Naive thymus-derived CD4-positive, alpha-beta T cell (primary cell): ENCODE measurements at regions not wholly inside any gene's neighbourhood (a gene's known extent, or its start where the extent isn't known, plus 50 kb on each side); places are given as distances from the start of the nearest gene placed in this dataset.
"Not testable (repeated sequence)": the region's sequence is repeated elsewhere in the genome, so short reads cannot be mapped to it uniquely, and the experiment has no call there.

Experiments
- ATAC-seq: fragments of 150-1000 bp; cut with Tn5 transposase; 2 replicates; pipeline ENCODE4 v1.10.0; 2021; ENCODE audit warnings: mild to moderate bottlenecking, moderate library complexity
- CTCF ChIA-PET: fragments of 350-600 bp; sonication (Branson Sonifier 250); formaldehyde crosslinking; loops from one replicate; lab custom pipeline; 2021; ENCODE audit warnings: antibody characterized with exemption; lab: Charles Lee
- POLR2A ChIA-PET: fragments of 350-600 bp; sonication (Branson Sonifier 250); formaldehyde crosslinking; loops from one replicate; lab custom pipeline; 2021; ENCODE audit warnings: antibody characterized with exemption, inconsistent platforms; lab: Charles Lee
- DNase-seq, 9 donors: peaks; one replicate each; pipeline versions ENCODE4 v3.0.0 to v3.0.0-alpha.2; 2020 to 2022; ENCODE audit warnings: mixed read lengths in 1 of 9
- H3K27ac ChIP-seq: one replicate; pipeline ENCODE4 v1.7.0; 2013; ENCODE audit warnings: mild to moderate bottlenecking, low read depth, low read length, moderate library complexity
- H3K27me3 ChIP-seq, 2 donors: one replicate each; pipeline ENCODE4 v1.7.0; 2013; ENCODE audit warnings: low read length in 2 of 2, mild to moderate bottlenecking in 2 of 2, moderate library complexity in 2 of 2; ENCODE audit not compliant: control insufficient read depth in 2 of 2, insufficient read depth in 2 of 2
- H3K36me3 ChIP-seq, 3 experiments: 1 replicate in 2 of 3; 2 replicates in 1 of 3; pipeline ENCODE4 v1.7.0; 2013; ENCODE audit warnings: low read length in 3 of 3, mild to moderate bottlenecking in 3 of 3, moderate library complexity in 1 of 3; ENCODE audit not compliant: insufficient read depth in 3 of 3, control insufficient read depth in 2 of 3
- H3K4me1 ChIP-seq, 2 donors: one replicate each; pipeline ENCODE4 v1.7.0; 2013; ENCODE audit warnings: low read length in 2 of 2, mild to moderate bottlenecking in 2 of 2, moderate library complexity in 1 of 2; ENCODE audit not compliant: control insufficient read depth in 2 of 2, insufficient read depth in 2 of 2
- H3K4me3 ChIP-seq: 2 replicates; pipeline ENCODE4 v1.7.0; 2013; ENCODE audit warnings: mild to moderate bottlenecking, low read length
- H3K9me3 ChIP-seq, 3 experiments: 1 replicate in 2 of 3; 2 replicates in 1 of 3; pipeline ENCODE4 v1.7.0; 2013; ENCODE audit warnings: low read length in 3 of 3; ENCODE audit not compliant: control insufficient read depth in 2 of 3
- H3K27ac Mint-ChIP-seq, 9 donors: one replicate each; pipeline ENCODE4 v1.8.0; 2020 to 2022; ENCODE audit warnings: mixed read lengths in 9 of 9, mild to moderate bottlenecking in 8 of 9, moderate library complexity in 5 of 9, inconsistent platforms in 2 of 9
- H3K27me3 Mint-ChIP-seq, 5 donors: one replicate each; pipeline ENCODE4 v1.8.0; 2021 to 2022; ENCODE audit warnings: mixed read lengths in 5 of 5, mild to moderate bottlenecking in 1 of 5
- H3K36me3 Mint-ChIP-seq, 5 donors: one replicate each; pipeline ENCODE4 v1.8.0; 2020 to 2022; ENCODE audit warnings: mixed read lengths in 5 of 5, mild to moderate bottlenecking in 3 of 5, inconsistent platforms in 1 of 5
- H3K4me1 Mint-ChIP-seq, 7 donors: one replicate each; pipeline ENCODE4 v1.8.0; 2020 to 2022; ENCODE audit warnings: mixed read lengths in 7 of 7, mild to moderate bottlenecking in 3 of 7, inconsistent platforms in 1 of 7
- H3K4me3 Mint-ChIP-seq, 10 donors: one replicate each; pipeline ENCODE4 v1.8.0; 2020 to 2022; ENCODE audit warnings: mild to moderate bottlenecking in 10 of 10, mixed read lengths in 10 of 10, moderate library complexity in 6 of 10, inconsistent platforms in 2 of 10
- H3K9me3 Mint-ChIP-seq, 11 donors: one replicate each; pipeline ENCODE4 v1.8.0; 2020 to 2022; ENCODE audit warnings: mixed read lengths in 11 of 11, mild to moderate bottlenecking in 4 of 11, inconsistent platforms in 1 of 11, moderate library complexity in 1 of 11
- intact Hi-C, 2 donors: fragments of 100-400 bp; cut with micrococcal nuclease; formaldehyde crosslinking; loops; one replicate each; pipeline ENCODE4 v1.15.1; 2023

GRCh38 chr11:67886207-67886606 is 117.7 kb downstream of the UNC93B1 start:
- Mint-ChIP-seq H3K27ac (peak overlapping the region in 8 of 9 donors; percentile 51 to 88 (median 69)), H3K4me1 (peaks cover 9 to 60% (median 33%) of the 10 kb centered on the region in 7 donors)

GRCh38 chr11:67885574-67885973 is 118.3 kb downstream of the UNC93B1 start:
- H3K36me3 ChIP-seq, H3K27me3 ChIP-seq, CTCF ChIA-PET, POLR2A ChIA-PET, intact Hi-C loops, H3K36me3 Mint-ChIP-seq, DNase-seq, H3K4me3 ChIP-seq, H3K9me3 Mint-ChIP-seq, ATAC-seq, H3K9me3 ChIP-seq, H3K4me1 ChIP-seq: not testable (repeated sequence)
- Mint-ChIP-seq H3K27me3 (peaks cover 0 to 13% (median 0%) of the 10 kb centered on the region in 5 donors), H3K4me3 (peak overlapping the region in 7 of 10 donors; percentile 17 to 93 (median 88)), H3K4me1 (peaks cover 9 to 60% (median 33%) of the 10 kb centered on the region in 7 donors), H3K27ac (peak overlapping the region in 8 of 9 donors; percentile 79 to 97 (median 94))
- H3K27ac ChIP-seq: peak overlapping the region; percentile 53

More at GRCh38 chr11:67886207-67886606, 117.7 kb downstream of the UNC93B1 start:
- H3K9me3 Mint-ChIP-seq, intact Hi-C loops, H3K27me3 ChIP-seq, ATAC-seq, H3K4me3 ChIP-seq, H3K4me1 ChIP-seq, H3K36me3 ChIP-seq, H3K27ac ChIP-seq, CTCF ChIA-PET, H3K9me3 ChIP-seq, POLR2A ChIA-PET, DNase-seq: not testable (repeated sequence)
- peaks cover 0 to 13% (median 0%) of the 10 kb centered on the region in 5 donors for H3K27me3 Mint-ChIP-seq
- H3K4me3 Mint-ChIP-seq: peak overlapping the region in 8 of 10 donors; percentile 8 to 92 (median 61)
- peaks cover 0 to 12% (median 4%) of the 10 kb centered on the region in 5 donors for H3K36me3 Mint-ChIP-seq

DNA sequence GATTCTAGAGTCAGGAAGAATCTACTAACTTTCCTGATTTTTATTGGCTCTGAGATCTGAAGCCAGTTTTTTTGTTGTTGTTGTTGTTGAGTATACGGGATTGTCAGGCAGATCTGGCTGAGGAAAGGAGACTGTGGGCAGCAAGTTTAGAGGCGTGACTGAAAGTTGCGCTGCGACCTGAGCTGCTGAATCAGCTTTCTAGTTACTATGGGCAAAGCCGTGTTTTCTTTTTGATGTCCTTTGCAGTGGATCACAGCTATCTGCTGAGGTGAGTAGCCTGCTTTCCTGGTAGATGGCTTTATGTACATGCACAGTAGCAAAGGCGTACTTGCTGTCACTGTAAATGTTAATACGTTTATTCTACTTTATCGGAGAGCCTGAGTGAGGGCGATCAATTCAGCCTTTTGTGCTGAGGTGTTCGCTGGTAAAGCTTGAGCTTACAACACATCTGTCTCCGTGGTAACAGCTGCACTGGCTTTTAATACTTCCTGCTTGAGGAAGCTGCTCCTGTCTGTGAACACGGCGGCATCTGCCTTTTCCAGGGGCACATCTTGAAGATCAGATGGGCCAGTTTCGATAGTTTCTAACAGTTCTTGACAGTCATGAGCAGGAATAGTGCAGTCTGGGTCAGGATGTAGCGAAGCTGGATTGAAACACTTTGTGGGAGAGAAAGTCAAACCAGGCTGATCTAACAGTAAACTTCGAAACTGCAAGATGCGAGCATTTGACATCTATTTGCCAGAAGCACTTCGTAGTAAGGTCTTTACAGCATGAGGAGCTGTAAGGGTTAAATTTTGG is 118.9 kb downstream of the UNC93B1 start:
- DNase-seq: peak in 6 of 9 donors; percentile 29 to 52 (median 44)
- Mint-ChIP-seq H3K4me3 (peak overlapping the region; percentile 72 to 96 (median 88)), H3K27ac (peak overlapping the region; percentile 92 to 98 (median 95)), H3K27me3 (peaks cover 0 to 13% (median 0%) of the 10 kb centered on the region in 5 donors), H3K4me1 (peaks cover 9 to 60% (median 33%) of the 10 kb centered on the region in 7 donors)
- H3K4me1 ChIP-seq, H3K36me3 ChIP-seq, intact Hi-C loops, H3K9me3 Mint-ChIP-seq, ATAC-seq, H3K36me3 Mint-ChIP-seq, H3K27me3 ChIP-seq, H3K9me3 ChIP-seq, POLR2A ChIA-PET: not testable (repeated sequence)
- CTCF ChIA-PET: interaction anchor here (1.2 kb wide), 1 partner anchor 71 kb away, joined by 5 read pairs; no protein-coding TSS in a partner anchor
- H3K27ac ChIP-seq: peak overlapping the region; percentile 67
- H3K4me3 ChIP-seq: peak overlapping the region; percentile 45

DNA sequence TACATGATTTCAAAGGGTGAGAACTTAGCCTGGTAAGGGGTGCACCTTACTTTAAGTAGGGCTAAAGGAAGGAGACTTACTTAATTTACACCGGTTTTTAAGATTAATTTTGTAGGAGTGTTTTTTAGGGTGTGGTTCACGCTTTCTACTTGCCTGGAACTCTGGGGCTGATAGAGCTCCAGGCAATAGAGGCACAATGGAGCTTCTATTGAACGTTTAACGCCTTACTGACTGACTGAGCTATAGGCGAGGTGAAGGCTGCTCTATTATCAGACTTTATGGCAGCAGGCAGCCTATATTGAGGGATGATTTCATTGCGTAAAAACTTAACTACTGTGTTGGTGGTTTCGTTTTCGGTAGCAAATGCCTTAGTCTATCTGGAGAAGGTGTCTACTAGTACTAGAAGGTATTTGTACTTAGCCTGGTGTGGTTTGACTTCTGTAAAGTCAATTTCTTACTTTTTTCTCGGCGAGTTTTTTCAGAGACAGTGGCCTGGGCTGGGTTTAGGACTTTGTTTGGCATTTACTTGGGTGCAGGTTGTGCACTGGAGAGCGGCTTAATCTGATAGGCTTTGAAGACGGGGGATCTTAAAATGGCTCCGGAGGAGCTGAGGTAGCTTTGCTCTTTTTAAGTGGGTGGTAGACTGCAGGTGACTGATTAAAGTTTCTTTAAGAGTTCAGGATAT is 119.7 kb downstream of the UNC93B1 start:
- H3K36me3 Mint-ChIP-seq, H3K27me3 ChIP-seq, intact Hi-C loops, H3K36me3 ChIP-seq, POLR2A ChIA-PET, H3K9me3 ChIP-seq, H3K4me1 ChIP-seq, ATAC-seq, H3K9me3 Mint-ChIP-seq: not testable (repeated sequence)
- Mint-ChIP-seq H3K27ac (peak overlapping the region; percentile 92 to 98 (median 95)), H3K27me3 (peaks cover 0 to 13% (median 0%) of the 10 kb centered on the region in 5 donors), H3K4me1 (peaks cover 9 to 56% (median 33%) of the 10 kb centered on the region in 7 donors), H3K4me3 (peak overlapping the region; percentile 72 to 96 (median 88))
- CTCF ChIA-PET: interaction anchor here (1.2 kb wide), 1 partner anchor 71 kb away, joined by 5 read pairs; no protein-coding TSS in a partner anchor
- H3K4me3 ChIP-seq: peak overlapping the region; percentile 45
- peak overlapping the region; percentile 67 for H3K27ac ChIP-seq
- DNase-seq: peak in 7 of 9 donors; percentile 26 to 49 (median 41)

GRCh38 chr11:67882304-67882703 is 121.6 kb downstream of the UNC93B1 start:
- H3K27ac Mint-ChIP-seq: peak overlapping the region in 3 of 9 donors; percentile 23 to 95 (median 86)
- intact Hi-C loops, H3K9me3 Mint-ChIP-seq: not testable (repeated sequence)

GRCh38 chr11:67881836-67882235 is 122.1 kb downstream of the UNC93B1 start:
- H3K27ac ChIP-seq, H3K4me1 ChIP-seq, POLR2A ChIA-PET, CTCF ChIA-PET, H3K9me3 Mint-ChIP-seq, H3K36me3 Mint-ChIP-seq, ATAC-seq, H3K4me3 ChIP-seq, H3K9me3 ChIP-seq, H3K27me3 Mint-ChIP-seq, DNase-seq, H3K36me3 ChIP-seq, H3K27me3 ChIP-seq, H3K4me3 Mint-ChIP-seq, intact Hi-C loops: not testable (repeated sequence)
- peak overlapping the region in 1 of 9 donors; percentile 95 for H3K27ac Mint-ChIP-seq
- peaks cover 9 to 46% (median 33%) of the 10 kb centered on the region in 7 donors for H3K4me1 Mint-ChIP-seq

More at GRCh38 chr11:67882304-67882703, 121.6 kb downstream of the UNC93B1 start:
- H3K4me3 Mint-ChIP-seq, H3K36me3 ChIP-seq, CTCF ChIA-PET, H3K4me3 ChIP-seq, H3K36me3 Mint-ChIP-seq, H3K27ac ChIP-seq, POLR2A ChIA-PET, H3K9me3 ChIP-seq, H3K4me1 ChIP-seq, ATAC-seq, H3K27me3 ChIP-seq, DNase-seq: not testable (repeated sequence)
- H3K27me3 Mint-ChIP-seq: peaks cover 0 to 12% (median 0%) of the 10 kb centered on the region in 5 donors
- H3K4me1 Mint-ChIP-seq: peaks cover 9 to 49% (median 34%) of the 10 kb centered on the region in 7 donors
